HS-27A (cell line): ENCODE measurements at regions not wholly inside any gene's neighbourhood (a gene's known extent, or its start where the extent isn't known, plus 50 kb on each side); places are given as distances from the start of the nearest gene placed in this dataset.

Source experiments
- DNase-seq: peaks from one replicate; pipeline ENCODE4 v3.0.0-alpha.2; 2012; ENCODE audit warnings: low read depth, missing footprints

DNA sequence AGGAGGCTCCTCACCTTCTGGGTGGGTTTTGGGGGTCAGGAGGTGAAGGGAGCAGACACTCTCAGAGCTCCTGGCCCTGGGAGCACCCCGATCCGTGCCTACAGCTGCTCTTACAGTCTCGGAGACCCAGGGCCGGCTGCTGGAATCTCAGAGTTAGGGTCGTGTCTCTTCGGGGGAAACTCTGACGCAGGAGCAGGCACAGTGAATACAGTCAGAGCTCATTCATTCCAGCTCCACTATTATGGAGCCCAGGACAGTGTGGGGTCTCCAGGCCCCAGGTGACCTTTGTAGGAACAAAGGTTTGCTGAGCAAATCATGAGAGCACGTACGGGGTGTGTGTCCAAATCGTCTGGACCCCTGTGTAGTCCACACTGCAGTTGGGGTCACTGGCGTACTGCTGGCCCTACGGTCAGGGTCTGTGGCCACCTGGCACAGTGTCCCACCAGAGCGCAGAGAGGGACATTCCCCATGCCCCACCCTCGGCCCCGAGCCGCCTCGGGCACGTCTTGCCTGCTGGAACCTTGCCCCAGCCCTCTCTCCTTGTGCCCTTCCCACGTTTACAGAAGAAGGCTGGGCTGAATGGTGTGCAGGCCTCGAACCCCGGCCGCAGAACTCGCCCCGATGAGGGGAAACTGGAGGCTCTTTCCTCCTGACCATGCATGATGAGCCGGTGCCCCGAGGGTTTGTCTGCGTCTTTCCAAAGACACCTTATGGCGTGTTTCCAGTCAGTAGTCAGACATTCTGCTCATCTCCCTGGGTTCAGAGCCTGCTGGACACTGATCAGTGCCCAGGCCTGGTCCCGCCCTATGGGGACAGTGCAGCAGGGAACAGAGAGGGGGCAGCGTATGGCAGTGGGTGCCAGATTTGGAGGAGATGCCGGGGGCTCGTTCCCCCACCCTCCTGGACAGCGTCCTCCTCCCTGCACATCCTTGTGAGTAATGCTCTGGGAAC is 1166.6 kb downstream of the BRD1 start:
- no peak for DNase-seq

- DNase-seq = no peak
These were observed 1167.4 kb downstream of the BRD1 start for GRCh38 chr22:48660104-48660789.

- no peak for DNase-seq
These were observed 1168.2 kb downstream of the BRD1 start for GRCh38 chr22:48659404-48659996.

DNA sequence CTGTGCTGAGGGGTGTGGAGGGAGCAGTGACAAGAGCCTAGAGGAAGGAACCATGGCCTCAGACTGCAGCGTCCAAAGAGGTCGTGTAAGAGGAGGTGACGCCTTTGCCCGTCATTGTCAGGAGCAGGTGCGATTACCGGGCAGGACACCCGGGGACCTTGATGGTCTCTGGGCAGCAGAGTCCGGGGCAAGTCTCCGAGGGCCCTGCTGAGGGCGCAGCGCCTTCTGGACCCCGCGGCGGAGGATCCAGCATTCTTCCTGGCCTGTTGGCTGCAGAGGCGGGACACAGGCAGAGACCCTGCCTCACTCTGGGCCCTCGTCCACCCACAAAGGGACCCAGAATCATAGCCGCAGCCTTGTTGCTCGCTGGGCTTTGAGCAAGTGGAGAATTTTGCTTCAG is 1168.8 kb downstream of the BRD1 start:
- DNase-seq = no peak

GRCh38 chr22:48658246-48658645 is 1169.4 kb downstream of the BRD1 start:
- DNase-seq = no peak

DNA sequence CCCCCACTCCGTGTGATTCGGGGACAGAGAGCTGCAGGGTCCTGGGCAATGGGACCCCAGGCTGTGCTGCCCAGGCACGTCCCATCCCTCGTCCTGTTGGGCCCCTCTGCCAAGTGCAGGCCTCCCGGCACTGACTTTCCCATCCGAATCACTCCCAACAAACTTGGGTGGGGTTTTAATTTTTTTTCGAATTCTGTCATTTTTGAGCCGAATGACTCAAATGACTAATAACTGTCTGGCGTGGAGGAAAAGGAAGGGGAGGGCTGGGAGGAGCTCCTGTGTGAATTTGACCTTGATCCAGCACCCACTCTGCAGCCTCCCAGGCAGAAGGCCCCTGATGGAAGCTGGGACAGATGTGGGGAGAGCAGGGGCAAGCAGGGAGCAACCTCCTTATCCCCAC is 1173.2 kb downstream of the BRD1 start:
- DNase-seq = no peak

DNA sequence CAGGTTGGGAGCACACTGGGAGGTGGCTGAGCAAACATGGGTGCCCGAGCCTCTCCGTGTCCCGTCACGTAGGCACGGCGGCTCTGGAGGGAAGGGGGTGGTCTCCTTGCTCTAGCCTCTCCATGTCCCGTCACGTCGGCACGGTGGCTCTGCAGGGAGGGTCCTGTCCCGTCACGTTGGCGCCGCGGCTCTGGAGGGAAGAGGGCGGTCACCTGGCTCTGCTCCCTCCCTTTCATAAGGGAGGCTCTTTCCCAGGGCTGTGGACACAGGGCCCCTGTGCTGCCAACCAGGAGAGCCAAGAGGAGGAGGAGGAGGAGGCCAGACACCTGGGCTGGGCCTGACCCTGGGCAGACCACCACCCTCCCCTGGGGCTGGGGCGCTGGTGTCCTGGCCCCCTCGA is 1173.7 kb downstream of the BRD1 start:
- DNase-seq = no peak

DNA sequence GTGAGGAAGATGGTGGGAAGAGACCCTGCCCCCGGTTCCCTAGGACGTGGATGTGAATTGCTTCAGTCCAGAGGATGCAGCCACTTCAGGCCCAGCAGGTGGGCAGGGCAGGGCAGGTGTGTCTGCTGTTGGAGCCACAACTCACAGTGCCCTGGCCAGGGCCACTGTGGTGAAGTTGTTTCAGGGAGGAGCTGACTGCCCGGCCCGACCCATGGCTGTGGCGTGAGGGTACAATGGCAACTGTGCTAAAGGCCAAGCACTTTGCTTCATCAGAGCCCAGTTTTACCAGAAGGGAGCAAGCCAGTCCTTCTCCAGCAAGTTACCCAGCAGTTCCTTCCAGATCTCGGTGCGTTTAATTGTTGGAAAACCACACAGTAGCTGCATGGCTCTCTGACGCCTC is 1174.4 kb downstream of the BRD1 start:
- DNase-seq = no peak

DNA sequence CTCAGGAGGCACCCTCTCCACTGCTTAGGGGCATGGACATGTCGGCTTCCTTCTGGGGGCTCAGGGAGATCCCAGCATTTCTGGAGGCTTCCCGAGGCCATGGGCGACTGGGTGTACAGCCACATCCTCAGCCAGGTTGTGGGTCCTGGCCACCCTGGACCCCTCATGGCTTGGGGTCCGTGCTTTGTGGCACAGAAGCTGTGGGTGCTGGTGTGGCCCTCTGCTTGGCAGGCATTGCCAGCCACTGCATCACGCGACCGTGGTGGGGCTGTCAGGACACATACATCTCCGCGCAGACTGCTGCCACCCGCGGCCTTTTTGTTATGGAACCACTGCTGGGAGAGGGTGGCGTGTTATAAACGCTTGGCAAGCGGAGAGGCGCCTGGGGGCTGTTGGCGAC is 1174.9 kb downstream of the BRD1 start:
- no peak for DNase-seq

DNA sequence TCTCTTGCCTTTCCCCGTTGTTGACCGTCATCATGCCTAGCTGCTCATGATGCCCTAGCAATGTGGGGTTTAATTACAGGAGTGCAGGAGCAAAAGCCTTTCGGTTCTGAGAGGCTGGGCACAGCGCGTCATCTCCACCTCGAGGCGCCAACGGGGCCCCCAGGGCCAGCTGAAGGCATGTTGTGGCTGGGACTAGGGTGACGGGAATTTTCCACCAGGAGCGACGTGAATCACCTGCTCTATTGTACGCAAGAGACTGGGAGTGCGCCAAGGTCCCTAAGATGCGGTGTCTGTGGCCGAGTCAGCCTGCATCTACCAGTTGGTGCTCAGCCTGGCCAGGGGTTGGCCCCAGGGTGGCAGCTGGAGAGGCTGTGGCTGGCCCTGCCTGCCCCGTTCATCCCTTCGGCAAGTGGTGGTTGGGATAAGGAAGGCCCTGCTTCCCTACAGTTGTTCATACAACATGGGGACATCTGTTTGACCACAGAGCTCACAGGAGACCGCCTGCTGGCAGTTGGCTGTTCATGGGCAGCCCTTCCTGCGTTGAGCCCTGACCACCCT is 1175.6 kb downstream of the BRD1 start:
- no peak for DNase-seq

- DNase-seq = no peak
These were observed 1176.4 kb downstream of the BRD1 start for GRCh38 chr22:48651036-48651890.

DNA sequence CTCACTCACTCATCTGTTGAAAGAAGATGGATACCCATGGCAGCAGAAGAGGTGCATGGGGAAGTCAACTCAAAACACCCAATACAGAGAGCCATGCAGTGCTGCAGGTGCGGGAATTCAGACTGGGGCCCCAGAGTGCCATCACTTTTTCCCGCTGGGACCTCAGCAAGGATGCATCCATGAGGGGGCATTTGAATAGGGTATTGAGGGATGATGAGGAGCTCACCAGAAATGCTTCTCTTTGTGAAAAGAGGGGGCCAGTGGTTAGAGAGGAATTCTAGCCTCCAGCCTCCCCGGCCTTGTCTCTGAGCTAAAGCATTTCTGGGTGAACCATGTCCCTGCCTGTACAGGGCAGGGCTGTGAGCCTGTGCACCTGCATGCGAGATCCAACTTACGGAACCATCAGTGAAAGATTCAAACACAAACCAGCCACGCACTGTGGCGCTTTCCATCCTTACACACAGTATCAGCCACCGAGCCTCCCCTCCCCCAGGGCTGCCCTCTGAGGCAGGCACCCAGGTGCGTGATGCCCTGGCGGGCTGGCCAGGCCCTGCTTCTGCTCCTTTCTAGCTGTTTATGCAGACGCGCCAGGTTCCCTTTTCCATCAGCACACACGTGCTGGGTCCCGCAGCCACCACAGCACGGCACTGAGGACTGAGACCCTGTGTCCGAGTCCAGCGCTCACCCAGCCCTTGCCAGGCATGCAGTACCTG is 1177.2 kb downstream of the BRD1 start:
- DNase-seq = no peak

DNA sequence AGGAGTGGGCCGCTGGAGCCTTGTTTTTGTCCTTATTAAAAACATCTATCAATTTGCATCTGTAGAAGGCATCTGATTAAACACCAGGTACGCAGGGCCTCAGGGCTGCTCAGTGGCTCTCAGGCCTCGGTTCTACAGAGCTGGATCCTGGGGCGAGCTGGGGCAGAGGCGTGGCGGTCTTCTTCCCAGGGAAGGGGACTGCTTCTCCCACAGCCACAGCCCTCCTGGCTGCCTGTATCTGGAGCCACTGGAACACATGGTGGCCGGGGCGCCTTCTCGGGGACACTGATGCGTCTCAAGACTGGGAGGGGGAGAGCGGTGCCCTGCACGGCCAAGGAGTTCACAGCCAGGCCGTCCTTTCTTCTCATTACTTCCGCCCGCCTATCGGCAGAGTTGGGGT is 1178.2 kb downstream of the BRD1 start:
- no peak for DNase-seq

DNA sequence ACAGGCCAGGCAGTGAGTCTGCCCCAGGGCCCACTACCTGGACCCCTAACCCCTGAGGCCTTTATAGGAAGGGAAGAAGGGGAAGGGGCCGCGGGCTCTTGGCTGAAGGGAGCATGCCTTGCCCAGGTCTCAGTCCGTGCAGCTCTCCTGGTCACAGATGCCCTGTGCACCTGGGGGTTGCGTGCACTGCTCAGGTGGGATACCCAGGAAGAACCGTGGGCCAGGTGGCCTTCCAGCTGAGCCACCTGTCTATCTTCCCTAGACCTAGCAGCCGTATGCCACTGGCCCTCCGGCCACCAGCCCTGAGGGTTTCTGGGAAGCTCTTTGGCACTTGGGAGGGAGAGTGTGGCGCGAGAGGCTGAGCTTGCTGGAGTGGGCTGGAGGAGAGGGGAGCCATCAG is 1178.6 kb downstream of the BRD1 start:
- DNase-seq = no peak

- no peak for DNase-seq
These were observed 1179.8 kb downstream of the BRD1 start for GRCh38 chr22:48647606-48648515.

DNA sequence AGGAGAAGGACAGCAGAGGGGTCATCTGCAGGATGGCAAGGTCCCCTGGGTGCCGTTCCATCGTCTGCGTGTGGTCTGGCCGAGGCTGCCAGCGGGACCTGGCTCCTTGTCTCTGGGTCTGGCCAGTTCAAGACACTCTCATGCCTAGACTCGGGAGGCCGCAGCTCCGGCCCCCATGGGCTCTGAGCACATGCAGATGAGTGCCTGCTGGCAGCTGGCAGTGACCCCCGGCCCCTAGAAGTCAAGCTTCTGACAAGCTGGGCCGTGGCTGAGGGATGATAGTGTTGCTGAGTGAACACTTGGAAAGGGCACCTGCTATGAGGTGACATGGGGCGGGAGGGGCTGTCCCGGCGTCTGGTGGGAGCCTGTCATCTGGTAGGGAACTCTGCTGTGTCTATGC is 1180.6 kb downstream of the BRD1 start:
- no peak for DNase-seq

- no peak for DNase-seq
These were observed 1181.3 kb downstream of the BRD1 start for GRCh38 chr22:48646216-48646925.

GRCh38 chr22:48645766-48646165 is 1181.9 kb downstream of the BRD1 start:
- DNase-seq = no peak

DNA sequence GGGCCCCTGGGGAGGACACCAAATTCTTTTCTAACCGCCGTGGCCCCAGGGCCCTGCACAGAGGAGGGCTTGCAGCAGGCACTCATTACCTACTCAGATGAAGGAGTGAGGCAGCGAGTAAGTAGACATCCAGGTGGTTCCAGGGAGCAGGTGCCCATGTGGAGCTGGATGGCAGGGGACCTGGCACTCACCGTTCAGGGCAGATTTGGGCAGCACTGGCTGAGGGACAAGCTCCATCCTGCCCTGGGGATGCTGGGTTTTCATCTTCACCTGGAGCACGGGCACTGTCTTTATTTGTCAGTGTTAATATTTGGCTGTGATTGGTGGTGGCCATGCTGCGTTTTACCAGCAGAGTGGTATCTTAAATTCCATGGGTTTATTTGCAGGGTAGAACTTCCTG is 1182.7 kb downstream of the BRD1 start:
- DNase-seq = no peak
